ENCODE measurements at regions not wholly inside any gene's neighbourhood (a gene's known extent, or its start where the extent isn't known, plus 50 kb on each side); places are given as distances from the start of the nearest gene placed in this dataset.

GRCh38 chr9:89853931-89854330 is 249.1 kb downstream of the GADD45G start:
- no peak overlapping the region for H2AFZ ChIP-seq (ENCODE audit: low read depth, low read length, poor library complexity, severe bottlenecking)
- no peaks in the 10 kb centered on the region for H3K79me2 ChIP-seq (ENCODE audit: insufficient read depth, low read length)
- ChIA-PET RAD21 (ENCODE audit: low non-redundant PET in 1 of 2, low total read pairs in 2 of 2, uncharacterized antibody in 2 of 2, unreplicated experiment in 2 of 2) (no interaction called here), POLR2A (no interaction called here), CTCF (no interaction called here)
- TF ChIP-seq SIN3A (IDR thresholded peaks at IDR 0.05; ENCODE audit: low read depth) (no peak), REST (IDR thresholded peaks at IDR 0.05; ENCODE audit: low read depth) (no peak), EZH2 (IDR thresholded peaks at IDR 0.05) (no peak), ZNF274 (IDR thresholded peaks at IDR 0.05; ENCODE audit: low read depth, low read length) (no peak), RAD21 (IDR thresholded peaks at IDR 0.05; ENCODE audit: low read depth) (no peak), POLR2A (IDR thresholded peaks at IDR 0.05; ENCODE audit: borderline replicate concordance, extremely low read depth, insufficient read depth, insufficient read length) (no peak), CEBPB (IDR thresholded peaks at IDR 0.05; ENCODE audit: low read depth) (no peak), FOSL1 (IDR thresholded peaks at IDR 0.05; ENCODE audit: low read depth) (no peak), SP1 (IDR thresholded peaks at IDR 0.05; ENCODE audit: low read depth) (no peak), POLR2AphosphoS5 (IDR thresholded peaks at IDR 0.05; ENCODE audit: low read depth, low read length) (no peak), YY1 (IDR thresholded peaks at IDR 0.05; ENCODE audit: extremely low read depth, insufficient replicate concordance, low read depth, low read length) (no peak), JUND (IDR thresholded peaks at IDR 0.05) (no peak), EGR1 (IDR thresholded peaks at IDR 0.05; ENCODE audit: low read depth) (no peak), TCF7L2 (IDR thresholded peaks at IDR 0.05; ENCODE audit: borderline replicate concordance, extremely low read depth, insufficient read depth, insufficient read length) (no peak), SRF (IDR thresholded peaks at IDR 0.05; ENCODE audit: low read depth) (no peak)
- TF ChIP-seq, protein P1, sequence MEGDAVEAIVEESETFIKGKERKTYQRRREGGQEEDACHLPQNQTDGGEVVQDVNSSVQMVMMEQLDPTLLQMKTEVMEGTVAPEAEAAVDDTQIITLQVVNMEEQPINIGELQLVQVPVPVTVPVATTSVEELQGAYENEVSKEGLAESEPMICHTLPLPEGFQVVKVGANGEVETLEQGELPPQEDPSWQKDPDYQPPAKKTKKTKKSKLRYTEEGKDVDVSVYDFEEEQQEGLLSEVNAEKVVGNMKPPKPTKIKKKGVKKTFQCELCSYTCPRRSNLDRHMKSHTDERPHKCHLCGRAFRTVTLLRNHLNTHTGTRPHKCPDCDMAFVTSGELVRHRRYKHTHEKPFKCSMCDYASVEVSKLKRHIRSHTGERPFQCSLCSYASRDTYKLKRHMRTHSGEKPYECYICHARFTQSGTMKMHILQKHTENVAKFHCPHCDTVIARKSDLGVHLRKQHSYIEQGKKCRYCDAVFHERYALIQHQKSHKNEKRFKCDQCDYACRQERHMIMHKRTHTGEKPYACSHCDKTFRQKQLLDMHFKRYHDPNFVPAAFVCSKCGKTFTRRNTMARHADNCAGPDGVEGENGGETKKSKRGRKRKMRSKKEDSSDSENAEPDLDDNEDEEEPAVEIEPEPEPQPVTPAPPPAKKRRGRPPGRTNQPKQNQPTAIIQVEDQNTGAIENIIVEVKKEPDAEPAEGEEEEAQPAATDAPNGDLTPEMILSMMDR (IDR thresholded peaks at IDR 0.05 in 2 of 3, conservative IDR thresholded peaks at IDR 0.05 in 1 of 3; ENCODE audit: borderline replicate concordance in 1 of 3, insufficient read depth in 1 of 3, low read depth in 2 of 3, low read length in 2 of 3), result no peak
- no peaks in the 10 kb centered on the region for H3K4me1 ChIP-seq (ENCODE audit: control insufficient read depth in 1 of 2, insufficient read depth in 2 of 2, low read length in 2 of 2)
- ATAC-seq, result no peak
- no peak overlapping the region for H3K4me2 ChIP-seq (ENCODE audit: low read length)
- H3K27me3 ChIP-seq (ENCODE audit: insufficient read depth, low read length), result peaks cover 14% of the 10 kb centered on the region; the same call in 1 of the 2 replicates
- no peak overlapping the region for H3K9ac ChIP-seq (ENCODE audit: low read length)
- H3K9me3 ChIP-seq (ENCODE audit: control insufficient read depth in 1 of 2, insufficient read depth in 1 of 2, low read depth in 1 of 2, low read length in 2 of 2), result no peaks in the 10 kb centered on the region; a peak in 1 of 4 replicates
- DNase-seq (ENCODE audit: low read depth, low spot score), result no peak
- no peaks in the 10 kb centered on the region for H4K20me1 ChIP-seq (ENCODE audit: insufficient read depth)
- intact Hi-C loops (cut with micrococcal nuclease), result no loop called here
- H3K36me3 ChIP-seq (ENCODE audit: control insufficient read depth in 1 of 2, insufficient read depth in 2 of 2, low read length in 2 of 2), result no peaks in the 10 kb centered on the region
- no peak overlapping the region for H3K4me3 ChIP-seq (replicated peaks in 1 of 2; ENCODE audit: low read depth in 1 of 2, low read length in 2 of 2)
- H3K9me2 ChIP-seq (ENCODE audit: insufficient read depth), result no peaks in the 10 kb centered on the region
- H3K27ac ChIP-seq (ENCODE audit: low read depth, low read length), result no peak overlapping the region
- no TSS peak for BruUV-seq (replicated peaks)
